ENCODE measurements at regions not wholly inside any gene's neighbourhood (a gene's known extent, or its start where the extent isn't known, plus 50 kb on each side); places are given as distances from the start of the nearest gene placed in this dataset.
"Not testable (repeated sequence)": the region's sequence is repeated elsewhere in the genome, so short reads cannot be mapped to it uniquely, and the experiment has no call there.

DNA sequence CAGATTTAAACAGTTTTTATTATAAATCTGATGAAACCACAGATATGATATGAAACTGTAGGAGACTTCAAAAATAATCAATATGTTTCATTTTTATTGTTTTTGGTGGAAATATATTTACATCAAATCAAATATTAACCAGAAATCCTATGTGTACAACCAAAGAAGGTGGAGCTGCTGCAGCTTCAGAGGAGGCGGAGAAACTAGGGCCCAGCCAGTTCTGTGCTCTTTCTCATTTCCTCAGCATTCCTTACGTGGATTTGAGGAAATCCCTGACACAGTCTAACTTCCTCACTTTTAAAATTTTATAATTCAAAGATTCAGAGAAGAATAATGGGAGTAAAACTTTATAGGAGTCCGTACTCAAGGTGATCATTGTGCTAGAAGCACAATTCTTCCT, 610.7 kb upstream of the CPXCR1 start:
- no peak for DNase-seq
- Histone ChIP-seq H3K4me1 (no peaks in the 10 kb centered on the region), H3K27me3 (replicated peaks in 1 of 7) (no peaks in the 10 kb centered on the region), H3K9me3 (no peaks in the 10 kb centered on the region), H3K4me3 (no peak overlapping the region), H3K27ac (no peak overlapping the region), H3K36me3 (no peaks in the 10 kb centered on the region)
- 55 to 68% (median 59%) methylated on average over 3 of the region's 3 CpGs for WGBS, 5 donors
- intact Hi-C loops (cut with DNase I; ENCODE audit: low total_unique reads), result no loop called here
- no peak for TF ChIP-seq POLR2A (IDR thresholded peaks at IDR 0.05)
- TF ChIP-seq, protein P1, sequence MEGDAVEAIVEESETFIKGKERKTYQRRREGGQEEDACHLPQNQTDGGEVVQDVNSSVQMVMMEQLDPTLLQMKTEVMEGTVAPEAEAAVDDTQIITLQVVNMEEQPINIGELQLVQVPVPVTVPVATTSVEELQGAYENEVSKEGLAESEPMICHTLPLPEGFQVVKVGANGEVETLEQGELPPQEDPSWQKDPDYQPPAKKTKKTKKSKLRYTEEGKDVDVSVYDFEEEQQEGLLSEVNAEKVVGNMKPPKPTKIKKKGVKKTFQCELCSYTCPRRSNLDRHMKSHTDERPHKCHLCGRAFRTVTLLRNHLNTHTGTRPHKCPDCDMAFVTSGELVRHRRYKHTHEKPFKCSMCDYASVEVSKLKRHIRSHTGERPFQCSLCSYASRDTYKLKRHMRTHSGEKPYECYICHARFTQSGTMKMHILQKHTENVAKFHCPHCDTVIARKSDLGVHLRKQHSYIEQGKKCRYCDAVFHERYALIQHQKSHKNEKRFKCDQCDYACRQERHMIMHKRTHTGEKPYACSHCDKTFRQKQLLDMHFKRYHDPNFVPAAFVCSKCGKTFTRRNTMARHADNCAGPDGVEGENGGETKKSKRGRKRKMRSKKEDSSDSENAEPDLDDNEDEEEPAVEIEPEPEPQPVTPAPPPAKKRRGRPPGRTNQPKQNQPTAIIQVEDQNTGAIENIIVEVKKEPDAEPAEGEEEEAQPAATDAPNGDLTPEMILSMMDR (IDR thresholded peaks at IDR 0.05 in 8 of 11, conservative IDR thresholded peaks at IDR 0.05 in 3 of 11), result no peak
- TF ChIP-seq POLR2AphosphoS5 (IDR thresholded peaks at IDR 0.05), result no peak

DNA sequence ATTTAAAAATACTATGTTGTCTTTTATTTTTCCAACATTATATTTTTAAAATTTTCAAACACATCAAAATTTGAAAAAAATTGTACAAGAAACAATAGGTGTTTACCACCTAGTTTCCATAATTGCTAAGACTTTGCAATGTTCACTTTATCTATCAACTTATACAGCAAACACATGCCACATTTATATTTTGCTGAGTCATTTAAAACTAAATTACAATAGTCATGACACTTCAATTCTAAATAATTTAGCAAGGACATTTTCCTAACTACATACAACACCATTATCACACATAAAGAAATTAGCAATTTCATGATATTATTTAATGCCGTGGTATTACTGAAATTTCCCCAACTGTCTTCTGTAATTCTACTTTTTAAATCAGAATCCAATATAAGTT, 600.4 kb upstream of the CPXCR1 start:
- Histone ChIP-seq H3K27ac (no peak overlapping the region), H3K36me3 (no peaks in the 10 kb centered on the region), H3K4me3 (no peak overlapping the region), H3K9me3 (no peaks in the 10 kb centered on the region), H3K4me1 (no peaks in the 10 kb centered on the region), H3K27me3 (replicated peaks in 1 of 7) (no peaks in the 10 kb centered on the region)
- intact Hi-C loops (cut with DNase I; ENCODE audit: low total_unique reads), result no loop called here
- TF ChIP-seq, protein P1 (IDR thresholded peaks at IDR 0.05 in 8 of 11, conservative IDR thresholded peaks at IDR 0.05 in 3 of 11), result no peak
- no peak for TF ChIP-seq POLR2AphosphoS5 (IDR thresholded peaks at IDR 0.05)
- TF ChIP-seq POLR2A (IDR thresholded peaks at IDR 0.05), result no peak
- DNase-seq, result no peak
- WGBS, 5 donors, result 87 to 97% (median 93%) methylated on average over 1 of the region's 1 CpG

DNA sequence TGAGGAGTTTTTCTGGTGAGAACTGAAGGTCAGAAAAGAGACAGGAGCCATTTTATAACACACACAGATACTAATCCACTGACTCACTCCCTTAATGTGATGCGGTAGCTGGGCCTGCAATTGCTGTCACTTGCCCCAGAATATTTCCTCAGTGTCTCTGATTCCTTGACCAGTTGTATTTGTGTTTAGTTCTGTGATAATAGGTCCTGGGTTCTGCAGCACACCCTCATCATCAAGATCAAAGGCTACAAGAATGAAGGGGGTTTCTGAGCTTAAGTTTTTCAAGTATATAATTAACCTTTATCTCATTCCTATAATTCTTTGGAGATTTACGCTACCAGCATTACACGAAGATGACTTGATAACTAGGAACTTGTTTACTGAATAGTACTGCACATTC, 576.5 kb upstream of the CPXCR1 start:
- DNase-seq, result no peak
- H3K9me3 ChIP-seq, result peaks cover 0 to 13% (median 9%) of the 10 kb centered on the region in 8 donors
- no peaks in the 10 kb centered on the region for H3K4me1 ChIP-seq
- no peaks in the 10 kb centered on the region for H3K27me3 ChIP-seq (replicated peaks in 1 of 7)
- no peak overlapping the region for H3K4me3 ChIP-seq
- H3K36me3 ChIP-seq, result no peaks in the 10 kb centered on the region
- intact Hi-C loops (cut with DNase I; ENCODE audit: low total_unique reads), result no loop called here
- WGBS, 5 donors, result 74 to 87% (median 79%) methylated on average over 3 of the region's 3 CpGs
- TF ChIP-seq POLR2A (IDR thresholded peaks at IDR 0.05) (no peak), POLR2AphosphoS5 (IDR thresholded peaks at IDR 0.05) (no peak)
- TF ChIP-seq, protein P1 (IDR thresholded peaks at IDR 0.05 in 8 of 11, conservative IDR thresholded peaks at IDR 0.05 in 3 of 11), result no peak
- H3K27ac ChIP-seq, result no peak overlapping the region

DNA sequence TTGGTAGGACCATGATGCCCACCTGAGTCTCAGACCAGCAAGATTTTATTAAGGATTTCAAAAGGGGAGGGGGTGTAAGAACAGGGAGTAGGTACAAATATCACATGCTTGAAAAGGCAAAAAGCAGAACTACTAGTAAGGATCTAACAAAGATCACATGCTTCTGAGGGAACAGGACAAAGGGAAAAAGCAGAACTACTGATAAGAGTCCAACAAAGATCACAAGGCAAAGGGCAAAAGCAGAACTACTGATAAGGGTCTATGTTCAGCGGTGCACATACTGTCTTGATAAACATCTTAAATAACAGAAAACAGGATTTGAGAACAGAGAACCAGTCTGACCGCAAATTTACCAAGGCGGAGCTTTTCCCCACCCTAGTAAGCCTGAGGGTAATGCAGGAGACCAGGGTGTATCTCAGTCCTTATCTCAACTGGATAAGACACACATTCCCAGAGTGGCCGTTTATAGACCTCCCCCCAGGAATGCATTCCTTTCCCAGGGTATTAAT, 573.0 kb upstream of the CPXCR1 start:
- intact Hi-C loops (cut with DNase I; ENCODE audit: low total_unique reads); DNase-seq; H3K4me1 ChIP-seq; H3K27ac ChIP-seq; H3K36me3 ChIP-seq; H3K4me3 ChIP-seq; H3K27me3 ChIP-seq (replicated peaks in 1 of 7): not testable (repeated sequence)
- H3K9me3 ChIP-seq, result peaks cover 0 to 13% (median 9%) of the 10 kb centered on the region in 8 donors
- 48 to 73% (median 58%) methylated on average over 4 of the region's 4 CpGs for WGBS, 5 donors

DNA sequence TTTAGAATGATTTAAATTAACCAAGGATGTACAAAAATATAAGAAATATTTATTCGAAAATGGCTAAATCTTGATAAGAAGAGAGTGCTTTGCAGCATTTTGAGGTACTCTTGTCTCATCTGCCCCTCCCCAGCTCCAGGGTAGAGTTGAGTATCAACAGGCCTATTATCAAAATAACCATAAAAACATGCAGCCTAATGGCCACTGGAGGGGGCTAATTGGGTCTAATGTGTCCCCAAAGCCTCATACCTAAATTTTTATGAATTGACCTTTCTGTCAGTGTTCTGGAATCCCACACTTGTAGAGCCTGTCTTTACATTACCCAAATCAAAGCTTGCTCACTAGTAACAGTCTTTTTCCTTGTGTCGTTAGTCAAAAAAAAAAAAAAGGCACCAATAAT, 544.9 kb upstream of the CPXCR1 start:
- WGBS, 5 donors, result 44 to 78% (median 69%) methylated on average over 2 of the region's 2 CpGs
- intact Hi-C loops (cut with DNase I; ENCODE audit: low total_unique reads), result no loop called here
- TF ChIP-seq POLR2AphosphoS5 (IDR thresholded peaks at IDR 0.05) (no peak), POLR2A (IDR thresholded peaks at IDR 0.05) (no peak)
- TF ChIP-seq, protein P1 (IDR thresholded peaks at IDR 0.05 in 8 of 11, conservative IDR thresholded peaks at IDR 0.05 in 3 of 11), result no peak

More for the DNA sequence above, 544.9 kb upstream of the CPXCR1 start:
- no peak overlapping the region for H3K27ac ChIP-seq
- H3K27me3 ChIP-seq (replicated peaks in 1 of 7), result no peaks in the 10 kb centered on the region
- DNase-seq, result no peak
- H3K36me3 ChIP-seq, result no peaks in the 10 kb centered on the region
- no peaks in the 10 kb centered on the region for H3K4me1 ChIP-seq
- H3K4me3 ChIP-seq, result no peak overlapping the region
- H3K9me3 ChIP-seq, result peaks cover 0 to 4% (median 0%) of the 10 kb centered on the region in 8 donors
